ENCODE measurements at regions not wholly inside any gene's neighbourhood (a gene's known extent, or its start where the extent isn't known, plus 50 kb on each side); places are given as distances from the start of the nearest gene placed in this dataset.

GRCh38 chr2:16118611-16119590 is 178.6 kb downstream of the MYCN start:
- Histone ChIP-seq H3K4me2 (ENCODE audit: low read length) (no peak overlapping the region), H3K27ac (ENCODE audit: low read length) (no peak overlapping the region), H3K4me3 (ENCODE audit: low read length) (no peak overlapping the region), H2AFZ (ENCODE audit: low read depth, low read length) (no peak overlapping the region), H3K9me3 (ENCODE audit: low read length) (no peaks in the 10 kb centered on the region), H3K36me3 (ENCODE audit: insufficient read depth, low read length) (no peaks in the 10 kb centered on the region), H3F3A (ENCODE audit: insufficient read depth, low read length, poor library complexity, severe bottlenecking) (no peaks in the 10 kb centered on the region), H3K79me2 (replicated peaks; ENCODE audit: insufficient read depth, low read length) (no peaks in the 10 kb centered on the region), H4K20me1 (ENCODE audit: insufficient read depth) (no peaks in the 10 kb centered on the region), H3K27me3 (ENCODE audit: insufficient read depth, low read depth, low read length) (no peaks in the 10 kb centered on the region), H3K9me2 (ENCODE audit: insufficient read depth, low read length) (no peaks in the 10 kb centered on the region), H3K9ac (ENCODE audit: low read length) (no peak overlapping the region)
- no peak for TF ChIP-seq TAF1 (IDR thresholded peaks at IDR 0.05; ENCODE audit: low read depth)
- no peak for TF ChIP-seq REST (IDR thresholded peaks at IDR 0.05; ENCODE audit: borderline replicate concordance)
- TF ChIP-seq RAD21 (conservative IDR thresholded peaks at IDR 0.05) = no peak
- TF ChIP-seq MXI1 (conservative IDR thresholded peaks at IDR 0.05; ENCODE audit: poor library complexity, severe bottlenecking) = no peak
- TF ChIP-seq EZH2 (IDR thresholded peaks at IDR 0.05; ENCODE audit: borderline replicate concordance, insufficient read depth, low read length, poor library complexity, severe bottlenecking) = no peak
- TF ChIP-seq POLR2AphosphoS5 (IDR thresholded peaks at IDR 0.05) = no peak
- no peak for TF ChIP-seq SMC3 (conservative IDR thresholded peaks at IDR 0.05; ENCODE audit: poor library complexity)
- no peak for TF ChIP-seq EP300 (conservative IDR thresholded peaks at IDR 0.05; ENCODE audit: poor library complexity, severe bottlenecking)
- TF ChIP-seq, protein P1, sequence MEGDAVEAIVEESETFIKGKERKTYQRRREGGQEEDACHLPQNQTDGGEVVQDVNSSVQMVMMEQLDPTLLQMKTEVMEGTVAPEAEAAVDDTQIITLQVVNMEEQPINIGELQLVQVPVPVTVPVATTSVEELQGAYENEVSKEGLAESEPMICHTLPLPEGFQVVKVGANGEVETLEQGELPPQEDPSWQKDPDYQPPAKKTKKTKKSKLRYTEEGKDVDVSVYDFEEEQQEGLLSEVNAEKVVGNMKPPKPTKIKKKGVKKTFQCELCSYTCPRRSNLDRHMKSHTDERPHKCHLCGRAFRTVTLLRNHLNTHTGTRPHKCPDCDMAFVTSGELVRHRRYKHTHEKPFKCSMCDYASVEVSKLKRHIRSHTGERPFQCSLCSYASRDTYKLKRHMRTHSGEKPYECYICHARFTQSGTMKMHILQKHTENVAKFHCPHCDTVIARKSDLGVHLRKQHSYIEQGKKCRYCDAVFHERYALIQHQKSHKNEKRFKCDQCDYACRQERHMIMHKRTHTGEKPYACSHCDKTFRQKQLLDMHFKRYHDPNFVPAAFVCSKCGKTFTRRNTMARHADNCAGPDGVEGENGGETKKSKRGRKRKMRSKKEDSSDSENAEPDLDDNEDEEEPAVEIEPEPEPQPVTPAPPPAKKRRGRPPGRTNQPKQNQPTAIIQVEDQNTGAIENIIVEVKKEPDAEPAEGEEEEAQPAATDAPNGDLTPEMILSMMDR (IDR thresholded peaks at IDR 0.05; ENCODE audit: poor library complexity, severe bottlenecking) = no peak

DNA sequence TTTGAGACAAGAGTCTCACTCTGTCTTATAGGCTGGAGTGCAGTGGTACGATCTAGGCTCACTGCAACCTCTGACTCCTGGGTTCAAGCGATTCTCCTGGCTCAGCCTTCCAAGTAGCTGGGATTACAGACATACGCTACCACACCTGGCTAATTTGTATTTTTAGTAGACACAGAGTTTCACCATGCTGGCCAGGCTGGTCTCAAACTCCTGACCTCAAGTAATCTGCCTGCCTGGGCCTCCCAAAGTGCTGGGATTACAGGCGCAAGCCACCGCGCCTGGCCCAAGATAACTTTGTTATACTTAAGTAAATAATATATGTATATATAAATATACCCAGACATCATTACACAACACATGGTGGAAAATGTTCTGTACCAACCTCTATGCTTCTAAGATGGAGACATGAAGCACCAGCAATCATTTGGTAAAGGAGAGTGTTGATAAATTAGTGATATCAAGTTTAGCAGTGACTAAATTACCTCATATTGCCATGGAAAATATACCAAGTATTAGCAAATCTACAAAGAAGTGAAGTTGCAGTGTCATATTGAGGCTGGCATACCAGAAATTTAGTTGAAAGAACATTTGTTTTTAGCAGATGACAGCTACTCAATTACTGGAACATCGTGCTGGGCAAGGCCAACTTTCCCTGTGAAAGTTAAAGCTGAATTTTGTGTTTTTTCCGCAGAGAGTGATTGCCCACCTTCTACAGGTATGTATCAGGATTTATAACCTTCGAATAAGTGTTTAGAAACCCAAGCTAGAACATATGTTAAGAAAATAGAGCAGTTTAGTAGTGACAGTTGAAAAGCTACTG is 177.7 kb downstream of the MYCN start:
- Histone ChIP-seq H3K36me3 (ENCODE audit: insufficient read depth, low read length) (no peaks in the 10 kb centered on the region), H3K27ac (ENCODE audit: low read length) (no peak overlapping the region), H3K9me3 (ENCODE audit: low read length) (no peaks in the 10 kb centered on the region), H3K4me2 (ENCODE audit: low read length) (no peak overlapping the region), H3K4me3 (ENCODE audit: low read length) (no peak overlapping the region), H3K79me2 (replicated peaks; ENCODE audit: insufficient read depth, low read length) (no peaks in the 10 kb centered on the region), H3F3A (ENCODE audit: insufficient read depth, low read length, poor library complexity, severe bottlenecking) (no peaks in the 10 kb centered on the region), H3K9ac (ENCODE audit: low read length) (no peak overlapping the region), H3K27me3 (ENCODE audit: insufficient read depth, low read depth, low read length) (no peaks in the 10 kb centered on the region), H4K20me1 (ENCODE audit: insufficient read depth) (no peaks in the 10 kb centered on the region), H2AFZ (ENCODE audit: low read depth, low read length) (no peak overlapping the region), H3K9me2 (ENCODE audit: insufficient read depth, low read length) (no peaks in the 10 kb centered on the region)
- TF ChIP-seq POLR2AphosphoS5 (IDR thresholded peaks at IDR 0.05) = no peak
- TF ChIP-seq MXI1 (conservative IDR thresholded peaks at IDR 0.05; ENCODE audit: poor library complexity, severe bottlenecking) = no peak
- TF ChIP-seq TAF1 (IDR thresholded peaks at IDR 0.05; ENCODE audit: low read depth) = no peak
- TF ChIP-seq, protein P1 (IDR thresholded peaks at IDR 0.05; ENCODE audit: poor library complexity, severe bottlenecking) = no peak
- no peak for TF ChIP-seq EZH2 (IDR thresholded peaks at IDR 0.05; ENCODE audit: borderline replicate concordance, insufficient read depth, low read length, poor library complexity, severe bottlenecking)
- no peak for TF ChIP-seq REST (IDR thresholded peaks at IDR 0.05; ENCODE audit: borderline replicate concordance)
